HG03060 (cell line): ENCODE measurements at regions not wholly inside any gene's neighbourhood (a gene's known extent, or its start where the extent isn't known, plus 50 kb on each side); places are given as distances from the start of the nearest gene placed in this dataset.

Source experiments
- ATAC-seq: cut with Tn5 transposase; IDR thresholded peaks from one replicate; pipeline ENCODE4 v1.9.1; 2021; ENCODE audit warnings: low read depth, moderate number of reproducible peaks; ENCODE audit not compliant: unreplicated experiment

DNA sequence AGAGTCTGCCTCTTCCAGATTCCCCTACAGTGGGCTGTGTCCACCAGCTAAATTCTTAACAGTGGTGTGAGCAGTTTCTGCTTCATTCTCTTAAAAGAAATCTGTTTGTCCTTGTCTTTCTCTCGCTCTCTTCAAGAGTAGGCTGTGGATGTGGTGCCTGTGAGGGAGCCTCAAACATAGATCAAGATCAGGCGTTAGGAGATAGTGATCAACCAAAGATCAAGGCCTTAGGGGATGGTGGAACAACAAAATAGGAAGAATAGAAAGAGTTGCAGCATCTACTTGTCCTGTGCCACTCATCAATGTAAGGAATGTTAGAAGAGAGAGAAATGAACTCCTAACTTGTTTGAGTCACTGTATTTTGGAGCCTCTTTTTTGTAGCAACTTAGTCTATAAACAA, 144.2 kb downstream of the AASDH start:
- no peak for ATAC-seq

DNA sequence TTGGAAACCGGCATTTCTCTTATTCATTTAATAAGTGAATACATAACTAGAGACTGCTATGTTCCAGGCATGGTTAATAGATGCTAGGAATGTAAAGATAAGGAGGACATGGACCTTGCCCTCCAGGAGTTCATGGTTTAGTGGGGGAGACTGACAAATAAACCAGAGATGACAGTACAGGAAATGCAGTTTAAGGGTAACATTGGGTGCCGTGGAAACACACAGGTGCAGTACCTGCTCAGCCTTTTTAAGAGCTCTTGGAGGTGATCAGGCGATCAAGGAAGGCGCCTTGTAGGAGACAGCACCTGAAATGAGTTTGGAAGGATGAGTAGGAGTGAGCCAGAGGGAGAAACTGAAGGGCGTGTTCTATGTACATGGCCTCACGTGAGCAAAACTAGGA, 145.8 kb downstream of the AASDH start:
- no peak for ATAC-seq

DNA sequence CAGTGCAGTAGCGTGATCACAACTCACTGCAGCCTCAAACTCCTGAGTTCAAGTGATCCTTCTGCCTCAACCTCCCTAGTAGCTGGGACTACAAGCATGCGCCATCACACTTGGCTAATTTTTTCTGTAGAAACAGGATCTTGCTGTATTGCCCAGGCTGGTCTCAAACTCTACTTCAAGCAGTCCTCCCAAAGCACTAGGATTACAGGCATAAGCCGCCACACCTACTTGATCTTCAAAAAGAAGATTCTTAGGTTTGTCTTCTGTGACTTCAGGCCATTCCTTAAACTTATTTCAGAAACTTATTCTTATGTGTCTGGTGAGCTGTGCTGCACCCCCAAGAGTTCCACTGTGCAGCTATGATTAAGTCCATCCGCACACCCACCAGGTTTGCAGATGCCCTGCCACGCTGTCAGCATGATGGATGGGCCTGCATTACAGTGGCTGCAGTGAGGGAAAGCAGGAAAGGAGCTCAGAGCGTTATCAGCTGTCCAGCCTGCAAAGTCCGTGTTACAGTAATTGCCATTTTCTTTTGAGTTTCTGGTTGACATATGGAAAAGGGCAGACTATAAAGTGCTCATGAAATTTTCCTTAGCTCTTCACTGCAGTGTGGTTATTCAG, 146.6 kb downstream of the AASDH start:
- ATAC-seq, result no peak

GRCh38 chr4:56238251-56238650, 149.0 kb downstream of the AASDH start:
- ATAC-seq, result no peak

- no peak for ATAC-seq
These were observed 151.6 kb downstream of the AASDH start for GRCh38 chr4:56235725-56236124.

- no peak for ATAC-seq
These were observed 152.3 kb downstream of the AASDH start for GRCh38 chr4:56235011-56235410.

DNA sequence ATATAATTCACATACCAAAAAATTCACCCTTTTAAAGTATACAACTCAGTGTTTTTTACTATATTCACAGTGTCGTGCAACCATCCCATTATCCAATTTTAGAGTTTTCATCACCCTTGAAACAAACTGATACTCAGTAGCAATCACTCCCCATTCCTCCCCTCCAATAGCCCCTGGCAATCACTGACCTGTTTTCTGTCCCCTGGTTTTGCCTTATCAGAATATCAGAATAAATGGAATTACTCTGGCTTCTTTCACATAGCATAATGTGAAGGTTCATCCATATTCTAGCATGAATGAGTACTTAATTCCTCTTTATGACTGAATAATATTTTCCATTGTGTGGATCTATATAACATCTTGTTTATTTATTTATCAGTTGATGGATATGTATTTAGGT, 153.2 kb downstream of the AASDH start:
- no peak for ATAC-seq

DNA sequence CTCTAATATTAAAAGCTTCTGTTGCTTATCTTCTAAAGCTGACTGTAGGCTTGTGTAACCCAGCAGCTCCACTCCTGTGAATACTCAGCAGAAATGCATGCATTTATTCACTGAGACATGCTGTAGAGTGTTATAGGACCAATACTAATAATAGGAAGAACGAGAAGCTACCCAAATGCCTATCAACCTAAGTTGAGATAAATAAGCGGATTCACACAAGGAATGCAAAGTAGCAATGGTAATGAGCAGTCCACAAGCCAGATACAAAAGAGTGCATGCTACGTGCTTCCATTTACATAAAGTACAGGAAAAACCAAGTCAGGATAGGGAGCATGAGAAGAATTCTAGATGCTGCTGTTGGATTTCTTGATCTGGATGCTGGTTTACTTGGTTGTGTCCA, 155.9 kb downstream of the AASDH start:
- ATAC-seq, result no peak

- no peak for ATAC-seq
These were observed 157.3 kb downstream of the AASDH start for GRCh38 chr4:56229947-56230346.

DNA sequence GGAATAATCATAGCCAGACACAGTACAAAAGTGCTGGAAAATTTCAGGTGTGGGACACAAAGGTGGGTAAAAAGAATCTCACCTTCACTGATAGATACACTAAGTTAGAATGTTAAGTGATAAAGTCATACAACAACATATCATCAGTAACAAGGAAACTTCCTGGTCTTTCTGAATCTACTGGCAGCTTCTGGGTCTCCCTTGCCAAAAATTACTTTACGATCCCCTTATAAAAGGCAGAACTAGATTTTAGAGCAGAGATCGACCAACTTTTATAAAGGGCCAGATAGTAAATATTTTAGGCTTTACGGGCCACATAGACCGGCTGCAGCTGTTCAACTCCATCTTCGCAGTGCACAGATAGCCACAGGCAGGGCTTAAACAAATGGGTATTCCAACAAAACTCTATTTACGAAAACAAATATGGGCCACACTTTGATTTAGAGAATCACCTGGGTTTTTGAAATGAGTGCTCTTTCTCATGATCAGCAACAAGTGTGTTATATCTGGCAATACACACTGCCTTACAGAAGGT, 159.9 kb downstream of the AASDH start:
- no peak for ATAC-seq

DNA sequence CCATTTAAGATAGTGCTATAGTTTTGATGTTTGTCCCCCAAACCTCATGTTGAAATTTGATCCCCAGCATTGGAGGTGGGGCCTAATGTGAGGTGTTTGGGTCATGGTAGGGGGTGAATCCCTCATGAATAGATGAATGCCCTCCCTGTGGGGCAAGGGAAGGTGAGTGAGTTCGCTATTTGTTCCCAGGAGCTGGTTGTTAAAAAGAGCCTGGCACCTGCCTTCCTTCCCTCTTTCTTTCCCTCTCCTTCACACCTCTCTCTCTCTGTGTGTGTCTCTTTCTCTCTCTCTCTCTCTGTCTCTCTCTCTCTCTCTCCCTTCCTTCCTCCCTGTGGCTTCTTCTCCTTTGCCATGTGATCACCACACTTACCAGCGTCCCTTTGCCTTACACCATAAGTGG, 160.7 kb downstream of the AASDH start:
- ATAC-seq, result no peak

GRCh38 chr4:56224641-56225040, 162.7 kb downstream of the AASDH start:
- no peak for ATAC-seq

DNA sequence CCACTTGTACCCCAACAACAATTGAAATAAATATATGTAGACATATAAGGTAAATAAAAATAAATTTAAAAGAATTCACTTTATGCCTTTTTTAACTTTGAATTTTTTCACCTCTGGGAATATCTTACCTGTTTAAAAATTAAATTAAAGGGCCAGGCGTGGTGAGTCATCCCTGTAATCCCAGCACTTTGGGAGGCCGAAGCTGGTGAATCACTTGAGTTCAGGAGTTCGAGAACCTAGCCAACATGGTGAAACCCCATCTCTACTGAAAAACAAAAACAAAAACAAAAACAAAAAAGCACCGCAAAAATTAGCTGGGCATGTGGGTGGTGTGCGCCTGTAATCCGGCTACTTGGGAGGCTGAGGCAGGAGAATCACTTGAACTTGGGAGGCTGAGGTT, 164.8 kb downstream of the AASDH start:
- ATAC-seq, result no peak

DNA sequence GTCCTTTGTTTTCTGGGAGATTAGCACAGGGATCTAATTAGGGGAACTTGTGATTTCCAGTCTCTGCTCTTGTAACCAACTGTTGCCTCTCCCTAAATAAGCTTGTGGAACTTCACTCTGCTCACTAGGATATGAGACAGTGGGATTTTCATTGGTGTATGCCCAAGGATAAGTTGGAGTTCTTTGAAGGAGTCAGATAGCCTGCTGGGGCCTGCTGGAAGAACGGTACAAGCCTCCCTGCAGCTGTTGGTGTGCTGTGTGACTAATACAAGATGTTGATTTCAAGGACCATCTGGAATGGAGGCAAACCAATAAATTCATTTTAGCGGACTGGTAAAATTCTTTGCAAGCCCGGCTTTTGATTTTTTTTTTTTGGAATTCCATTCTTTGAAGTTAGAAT, 167.0 kb downstream of the AASDH start:
- ATAC-seq, result no peak

DNA sequence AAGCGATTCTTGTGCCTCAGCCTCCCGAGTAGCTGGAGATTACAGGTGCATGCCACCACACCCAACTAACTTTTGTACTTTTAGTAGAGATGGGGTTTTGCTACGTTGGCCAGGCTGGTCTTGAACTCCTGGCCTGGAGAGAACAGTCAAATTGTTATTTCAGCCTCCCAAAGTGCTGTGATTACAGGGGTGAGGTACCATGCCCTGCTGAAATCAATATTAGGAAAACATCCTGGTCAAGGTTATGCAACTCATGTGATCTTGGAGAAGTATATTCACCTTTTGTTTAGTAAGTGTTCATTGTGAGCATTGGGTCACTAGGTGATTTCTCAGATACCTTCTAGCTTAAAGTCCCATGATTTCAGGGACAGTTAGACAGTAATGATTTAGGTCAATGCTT, 167.8 kb downstream of the AASDH start:
- no peak for ATAC-seq

GRCh38 chr4:56218230-56218895, 168.9 kb downstream of the AASDH start:
- ATAC-seq, result no peak

- no peak for ATAC-seq
These were observed 169.9 kb downstream of the AASDH start for GRCh38 chr4:56217343-56217890.

GRCh38 chr4:56215901-56216300, 171.4 kb downstream of the AASDH start:
- no peak for ATAC-seq

GRCh38 chr4:56215141-56215783, 172.0 kb downstream of the AASDH start:
- ATAC-seq, result no peak

DNA sequence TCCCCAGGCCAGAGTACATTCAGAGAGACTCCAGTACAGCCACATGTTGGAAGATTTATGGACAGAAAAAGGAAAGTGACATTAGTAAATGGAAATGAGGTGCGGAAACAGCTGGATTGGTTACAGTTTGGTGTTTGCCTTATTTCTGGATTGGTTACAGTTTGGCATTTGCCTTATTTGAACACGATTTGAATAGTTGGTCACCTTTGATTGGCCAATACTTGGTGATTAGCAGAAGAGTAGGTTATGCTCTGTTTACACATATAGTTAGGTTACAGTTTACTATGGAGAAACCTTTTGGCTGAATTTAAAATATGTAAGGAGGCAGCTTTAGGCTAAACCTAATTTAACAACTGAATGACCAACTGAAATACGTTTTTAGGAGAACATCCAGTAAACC, 173.7 kb downstream of the AASDH start:
- ATAC-seq, result no peak

DNA sequence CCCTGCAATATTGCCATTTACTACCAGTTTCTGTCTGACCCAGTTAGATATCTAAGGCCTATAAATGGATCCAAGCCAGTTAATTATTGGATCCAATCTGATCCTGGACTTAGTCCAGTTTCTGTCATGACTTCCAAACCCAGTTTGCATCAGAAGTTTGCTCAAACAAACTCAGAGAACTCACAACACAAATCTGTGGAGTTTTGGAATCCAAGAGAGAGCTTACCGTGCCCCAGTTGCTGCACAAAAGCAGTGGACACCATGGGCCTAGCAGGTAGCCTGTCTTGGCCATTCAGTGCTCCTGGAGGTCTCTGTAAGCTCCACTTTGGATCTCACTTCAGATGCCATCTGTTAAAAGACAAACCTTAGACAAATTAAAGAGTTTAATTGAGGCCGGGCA, 174.5 kb downstream of the AASDH start:
- no peak for ATAC-seq

DNA sequence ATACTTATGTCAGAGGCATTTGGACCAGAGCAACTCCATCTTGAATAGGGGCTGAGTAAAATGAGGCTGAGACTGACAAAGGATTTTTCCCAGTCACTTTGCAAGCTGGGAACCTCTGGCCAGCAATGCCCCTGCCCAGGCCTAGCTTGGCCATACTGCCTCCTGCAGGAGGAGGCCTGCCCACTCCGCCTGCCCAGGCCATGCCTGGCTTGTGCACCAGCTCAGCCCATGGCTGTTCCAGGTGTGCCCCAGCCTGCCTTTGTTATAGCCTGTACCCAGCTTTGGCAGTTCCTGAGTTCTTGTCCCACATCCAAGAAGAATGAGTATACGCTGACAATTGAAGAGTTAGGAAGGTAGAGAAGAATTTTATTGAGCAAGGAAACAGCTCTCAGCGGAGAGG, 176.1 kb downstream of the AASDH start:
- no peak for ATAC-seq
